GM19035 (cell line): ENCODE measurements at regions not wholly inside any gene's neighbourhood (a gene's known extent, or its start where the extent isn't known, plus 50 kb on each side); places are given as distances from the start of the nearest gene placed in this dataset.

Source experiments
- ATAC-seq: cut with Tn5 transposase; IDR thresholded peaks from one replicate; pipeline ENCODE4 v1.9.1; 2021; ENCODE audit not compliant: unreplicated experiment

DNA sequence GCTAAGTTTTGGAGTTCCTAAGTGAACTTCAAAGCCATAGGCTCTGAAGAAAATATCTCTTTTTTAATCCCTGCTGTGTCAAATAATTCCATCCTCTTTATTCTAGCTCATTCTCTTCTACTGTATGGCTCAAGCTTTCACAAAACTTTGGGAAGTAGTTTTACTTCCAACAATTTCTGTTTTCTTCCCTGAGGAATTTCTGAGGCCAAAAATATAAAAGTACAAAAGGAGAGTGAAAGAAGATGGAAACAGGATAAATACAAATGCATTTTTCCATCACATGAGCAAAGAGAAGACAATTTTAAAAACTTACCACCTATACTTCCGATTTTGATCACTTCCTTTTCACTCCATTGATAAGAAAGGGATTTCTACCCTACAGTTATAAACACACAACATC lies 585.7 kb upstream of the DAB2 start:
- ATAC-seq: no peak

GRCh38 chr5:40006260-40006659 lies 581.5 kb upstream of the DAB2 start:
- no peak for ATAC-seq

DNA sequence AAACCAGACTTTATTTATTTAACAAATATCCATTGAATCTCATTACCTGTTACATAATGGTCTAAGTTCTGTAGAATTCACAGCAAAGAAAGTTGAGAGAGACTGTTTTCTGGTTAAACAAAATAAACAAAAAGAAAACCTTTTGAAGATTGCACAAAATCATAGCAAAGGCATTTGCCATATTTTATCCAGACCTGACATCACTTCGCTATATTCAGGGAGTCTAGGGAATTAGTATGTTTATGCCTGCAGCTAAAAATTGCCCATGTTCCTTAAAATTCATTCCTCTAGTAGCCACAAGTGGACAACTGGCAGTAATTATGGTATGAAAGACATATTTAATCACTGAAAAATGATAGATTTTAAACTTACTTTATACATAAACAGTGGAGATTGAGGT lies 577.0 kb upstream of the DAB2 start:
- no peak for ATAC-seq

DNA sequence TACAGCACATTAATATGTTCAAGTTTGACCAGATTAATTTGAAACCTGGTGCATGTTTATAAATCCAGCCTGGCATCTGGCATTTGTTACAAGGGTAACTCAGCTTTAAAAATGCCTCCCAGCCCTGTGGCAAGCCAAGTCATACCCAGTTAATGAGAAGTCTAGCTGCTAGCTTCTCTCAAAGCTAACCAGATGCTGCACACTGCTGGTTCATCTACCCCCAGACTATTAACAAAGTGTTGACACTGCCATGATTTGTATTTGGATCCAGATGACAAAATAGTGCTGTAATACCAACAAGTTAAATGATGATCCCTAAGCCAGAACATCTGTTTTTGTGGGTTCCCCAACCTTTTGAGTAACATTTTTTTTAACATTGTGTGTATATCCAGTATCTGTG lies 573.7 kb upstream of the DAB2 start:
- ATAC-seq: no peak

DNA sequence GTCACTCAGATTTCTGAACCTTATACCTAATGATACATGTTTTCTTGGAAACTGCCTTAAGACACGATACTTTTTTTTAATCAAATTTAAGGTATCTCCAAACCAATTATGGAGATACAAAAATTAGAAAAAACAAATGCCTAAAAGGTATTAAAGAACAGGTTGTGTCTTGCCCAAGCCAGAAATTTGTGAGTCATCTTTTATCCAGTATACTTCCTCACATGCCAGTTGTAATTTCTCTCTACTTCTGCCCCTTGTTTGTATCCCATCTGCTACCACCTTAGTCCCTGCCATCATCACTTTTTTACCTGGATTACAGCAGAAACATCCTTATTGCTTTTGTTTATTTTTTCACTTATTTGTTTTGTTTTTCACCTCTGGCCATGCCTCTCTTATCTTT lies 571.2 kb upstream of the DAB2 start:
- ATAC-seq: no peak

DNA sequence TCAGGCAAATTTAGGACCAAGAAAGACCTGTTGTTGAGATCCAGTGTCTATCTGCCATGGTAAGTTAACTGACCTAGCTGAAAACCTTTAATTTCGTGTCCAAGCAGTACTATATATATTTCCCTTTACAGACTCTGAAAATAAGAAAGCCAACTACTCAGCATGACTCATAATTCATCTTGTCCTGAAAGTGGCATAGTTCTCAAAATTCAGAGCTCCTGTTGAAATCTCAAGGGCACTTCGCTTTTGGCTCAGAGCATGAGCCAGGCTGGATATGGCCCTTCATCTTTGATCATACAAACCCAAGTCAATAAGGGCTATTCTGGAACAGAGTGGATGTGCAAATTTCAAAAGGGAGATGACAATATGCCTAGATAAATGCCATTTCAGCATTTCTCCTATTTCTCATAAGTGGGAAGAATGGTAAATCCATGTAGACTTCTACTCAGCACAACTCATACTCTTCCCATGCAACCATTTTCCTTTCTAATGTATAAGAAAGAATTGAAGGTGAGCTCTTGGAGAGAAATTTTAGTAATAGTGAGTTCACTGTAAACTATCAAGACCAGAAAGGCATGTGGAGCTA lies 567.9 kb upstream of the DAB2 start:
- ATAC-seq: no peak

GRCh38 chr5:39986614-39987013 lies 561.8 kb upstream of the DAB2 start:
- ATAC-seq: no peak

DNA sequence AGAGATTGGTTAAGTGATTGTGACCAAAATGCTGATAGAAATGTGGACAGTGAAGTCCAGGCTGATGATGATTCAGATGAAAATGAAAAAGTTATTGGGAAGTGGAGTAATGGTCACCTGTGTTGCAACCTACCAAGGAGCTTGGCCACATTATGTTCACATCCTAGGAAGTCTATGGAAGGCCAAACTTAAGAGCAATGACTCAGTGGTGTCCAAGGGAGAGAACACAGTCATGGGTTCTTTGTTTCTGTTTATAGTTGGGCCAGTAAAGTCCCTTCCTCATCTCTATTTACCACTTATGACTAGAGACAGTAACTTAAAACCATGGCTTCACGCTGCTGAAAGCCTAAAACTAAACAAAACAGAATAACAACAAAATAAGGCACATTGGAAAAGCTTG lies 555.3 kb upstream of the DAB2 start:
- ATAC-seq: no peak

DNA sequence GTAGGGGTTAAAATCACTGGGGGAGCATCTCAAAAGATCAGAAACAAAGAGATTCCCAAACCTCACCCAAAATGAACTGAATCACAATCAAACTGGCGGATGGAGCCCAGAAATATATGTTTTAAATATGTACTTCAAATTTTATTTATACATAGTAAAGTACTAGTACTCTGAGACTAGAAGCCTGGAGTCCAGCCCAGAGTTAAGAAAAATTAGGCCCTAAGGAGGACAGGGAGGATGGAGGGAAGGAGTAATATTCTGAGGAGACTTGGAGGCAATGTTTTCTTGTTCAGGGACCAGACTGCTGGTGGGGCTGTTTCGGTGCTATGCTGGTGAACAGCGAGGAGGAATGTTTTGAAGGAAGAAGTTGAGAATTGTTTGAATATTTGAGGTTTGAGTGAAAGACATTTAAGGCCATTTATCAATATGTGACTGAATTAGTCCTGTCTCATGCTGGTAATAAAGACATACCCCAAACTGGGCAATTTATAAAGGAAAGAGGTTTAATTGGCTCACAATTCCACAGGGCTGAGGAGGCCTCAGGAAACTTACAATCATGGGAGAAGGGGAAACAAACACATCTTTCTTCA lies 552.4 kb upstream of the DAB2 start:
- ATAC-seq: no peak

DNA sequence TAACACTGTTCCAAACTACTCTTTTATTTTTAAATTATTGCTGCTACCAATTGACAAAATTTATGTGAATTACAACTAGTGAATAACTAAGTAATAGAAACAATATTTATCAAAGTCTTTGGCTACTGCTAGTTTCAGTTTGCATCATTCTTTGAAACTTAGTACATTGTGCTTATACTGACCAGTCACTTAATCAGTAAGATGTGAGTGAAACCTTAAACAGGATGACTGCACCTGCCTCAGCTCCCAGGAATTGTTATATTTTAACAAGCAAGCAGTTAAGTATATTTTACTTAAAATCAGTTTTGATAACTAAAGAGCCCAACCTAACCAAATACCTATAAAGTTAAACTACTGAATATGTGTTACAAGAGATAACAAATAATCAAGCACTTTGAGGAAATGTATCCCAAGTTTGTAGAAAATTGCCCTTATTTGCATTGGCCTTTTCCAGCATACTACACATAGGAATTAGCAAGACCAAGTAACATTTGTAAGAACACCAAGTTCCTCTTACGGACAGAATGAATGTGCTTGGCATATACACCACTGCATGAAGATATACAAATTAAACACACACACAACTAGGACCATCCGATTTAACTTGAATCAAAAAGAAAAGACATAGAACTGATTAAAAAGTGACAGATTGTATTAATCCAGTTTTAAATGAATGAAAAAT lies 545.5 kb upstream of the DAB2 start:
- no peak for ATAC-seq

DNA sequence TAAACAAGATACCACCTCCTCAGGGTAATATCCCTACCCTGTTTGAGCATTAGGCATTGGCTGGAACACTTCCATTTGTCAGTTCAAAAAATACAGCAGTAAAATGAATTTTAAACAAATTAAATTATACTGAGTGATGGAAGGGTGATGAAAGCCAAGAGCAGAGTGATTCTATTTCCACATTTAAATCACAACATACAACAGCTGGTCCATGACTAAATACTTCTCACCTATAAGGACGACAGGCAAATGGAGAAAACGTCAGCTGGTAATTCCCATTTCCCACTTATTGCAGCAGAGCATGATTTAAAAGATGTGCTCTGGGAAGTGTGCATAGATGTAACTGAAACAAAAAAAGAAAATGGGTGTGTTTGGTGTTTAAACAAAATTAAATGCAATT lies 543.6 kb upstream of the DAB2 start:
- no peak for ATAC-seq

DNA sequence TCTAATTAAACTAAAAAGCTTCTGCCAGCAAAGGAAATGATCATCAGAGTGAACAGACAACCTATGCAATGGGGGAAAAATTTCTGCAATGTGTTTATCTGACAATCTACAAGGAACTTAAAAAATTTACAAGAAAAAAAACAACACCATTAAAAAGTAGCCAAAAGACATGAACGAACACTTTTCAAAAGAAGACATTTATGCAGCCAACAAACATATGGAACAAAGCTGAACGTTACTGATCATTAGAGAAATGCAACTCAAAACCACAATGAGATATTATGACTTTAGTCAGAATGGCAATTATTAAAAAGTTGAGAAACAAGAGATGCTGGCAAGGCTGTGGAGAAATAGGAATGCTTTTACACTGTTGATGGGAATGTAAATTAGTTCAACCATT lies 530.4 kb upstream of the DAB2 start:
- no peak for ATAC-seq

- ATAC-seq: no peak
Measured at GRCh38 chr5:39951070-39951469, 526.3 kb upstream of the DAB2 start.

DNA sequence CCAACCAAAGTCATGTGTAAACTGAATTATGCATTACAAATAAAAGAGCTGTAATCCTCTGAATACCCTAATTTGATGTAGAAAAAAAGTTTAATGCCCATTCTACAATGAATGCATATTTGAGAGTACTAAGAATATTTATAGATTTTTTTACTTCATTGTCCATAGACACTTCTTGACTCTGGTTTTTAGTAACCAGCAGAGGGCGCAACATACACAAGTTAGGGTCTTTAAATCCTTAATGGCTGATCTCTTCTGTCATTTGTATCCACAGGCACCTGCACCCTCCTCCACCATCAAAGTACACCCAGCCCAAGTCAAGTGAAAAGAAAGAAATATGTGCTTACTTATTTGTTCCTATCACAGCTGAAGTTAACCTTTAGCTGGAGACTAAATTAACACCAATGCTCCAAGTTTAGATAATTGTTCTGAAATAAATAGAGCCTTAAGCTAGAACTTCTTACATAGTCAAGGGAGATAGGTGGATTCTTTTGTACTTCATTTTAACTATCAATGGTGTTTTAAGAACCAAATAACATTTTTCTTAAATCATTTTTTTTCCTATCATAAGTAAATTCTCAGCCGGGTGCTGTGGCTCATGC lies 524.2 kb upstream of the DAB2 start:
- ATAC-seq: peak; percentile 88

- ATAC-seq: no peak
Measured at GRCh38 chr5:39948341-39948740, 523.6 kb upstream of the DAB2 start.

DNA sequence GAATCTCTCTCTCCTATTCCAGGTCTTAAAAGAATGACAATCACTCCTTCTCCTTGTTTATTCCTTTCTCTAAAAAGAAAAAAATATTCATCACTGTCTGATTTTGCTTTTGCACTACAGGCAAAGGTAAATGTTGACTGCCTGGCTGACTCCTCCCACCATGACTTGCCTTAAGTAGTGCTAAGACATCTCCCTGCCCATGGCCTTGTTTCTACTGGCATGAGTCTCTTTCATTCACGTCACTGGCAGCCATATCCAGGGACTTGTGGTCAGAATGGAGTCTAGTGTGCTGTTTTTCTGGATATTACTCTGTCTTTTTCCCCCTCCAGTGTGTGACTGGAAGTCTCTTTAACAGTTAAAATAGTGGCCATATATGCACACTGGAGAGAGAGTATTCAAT lies 522.9 kb upstream of the DAB2 start:
- ATAC-seq: no peak

- ATAC-seq: no peak
Measured at GRCh38 chr5:39946356-39947045, 521.7 kb upstream of the DAB2 start.

DNA sequence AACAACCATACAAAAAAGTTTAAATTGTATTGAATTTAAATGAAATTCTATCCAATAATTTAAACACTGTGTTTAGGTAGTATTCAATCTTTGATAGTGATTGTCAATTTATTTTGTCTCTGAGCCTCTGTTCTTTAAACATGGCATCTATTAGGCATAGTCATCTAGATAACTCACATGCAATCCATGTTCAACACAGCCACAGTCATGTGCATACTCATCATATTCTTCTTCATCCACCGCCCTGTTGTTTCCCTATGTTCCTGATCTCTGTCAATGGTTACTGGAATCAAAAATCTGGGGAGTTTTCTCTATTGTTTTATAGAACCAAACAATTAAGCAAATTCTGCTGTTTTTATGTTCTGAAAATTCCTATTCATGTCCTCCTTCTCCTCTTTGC lies 521.1 kb upstream of the DAB2 start:
- no peak for ATAC-seq

GRCh38 chr5:39943811-39944210 lies 519.0 kb upstream of the DAB2 start:
- ATAC-seq: no peak

- no peak for ATAC-seq
Measured at GRCh38 chr5:39942606-39943005, 517.8 kb upstream of the DAB2 start.

DNA sequence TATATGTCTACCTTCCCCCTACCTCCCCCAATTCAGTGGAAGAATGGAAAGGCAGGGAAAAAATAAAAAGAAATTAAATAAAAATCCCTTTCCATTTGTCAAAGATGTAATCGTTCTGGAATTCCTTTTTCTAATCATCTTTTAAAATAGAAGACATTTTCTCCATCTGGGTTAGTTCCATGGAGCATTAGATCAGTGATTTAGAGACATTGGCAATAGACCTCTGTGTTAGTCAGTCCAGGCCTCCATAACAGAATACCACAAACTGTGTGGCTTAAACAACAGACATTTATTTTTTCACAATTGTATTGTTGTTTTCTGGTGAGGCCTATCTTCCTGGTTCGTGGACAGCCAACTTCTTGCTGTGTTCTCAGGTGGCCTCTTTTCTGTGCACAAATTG lies 516.6 kb upstream of the DAB2 start:
- no peak for ATAC-seq

GRCh38 chr5:39934830-39935229 lies 510.1 kb upstream of the DAB2 start:
- no peak for ATAC-seq
